Stimulated activated CD8-positive, alpha-beta memory T cell treated with anti-CD3 and anti-CD28 coated beads, Interleukin-2, amount 100 ng/mL, for 1 hour (primary cell): ENCODE measurements at regions not wholly inside any gene's neighbourhood (a gene's known extent, or its start where the extent isn't known, plus 50 kb on each side); places are given as distances from the start of the nearest gene placed in this dataset.

Experiments
- DNase-seq, 2 donors: peaks; one replicate each; pipeline ENCODE4 v3.0.0-alpha.2; 2020; ENCODE audit warnings: low read depth in 2 of 2

GRCh38 chr1:5526385-5526750 lies 465.9 kb downstream of the NPHP4 start:
- no peak for DNase-seq

- DNase-seq = no peak
Observed at GRCh38 chr1:5525597-5526384, 466.4 kb downstream of the NPHP4 start.

GRCh38 chr1:5522531-5523145 lies 469.6 kb downstream of the NPHP4 start:
- no peak for DNase-seq

GRCh38 chr1:5519366-5520135 lies 472.7 kb downstream of the NPHP4 start:
- no peak for DNase-seq

- DNase-seq = no peak
Observed at GRCh38 chr1:5516756-5517155, 475.5 kb downstream of the NPHP4 start.

- DNase-seq = no peak
Observed at GRCh38 chr1:5515501-5515900, 476.7 kb downstream of the NPHP4 start.

GRCh38 chr1:5514527-5515183 lies 477.6 kb downstream of the NPHP4 start:
- peak; percentile 27 to 53 for DNase-seq

- no peak for DNase-seq
Observed at GRCh38 chr1:5513846-5514526, 478.2 kb downstream of the NPHP4 start.

- DNase-seq = no peak
Observed at GRCh38 chr1:5513179-5513578, 479.0 kb downstream of the NPHP4 start.

GRCh38 chr1:5511381-5512097 lies 480.7 kb downstream of the NPHP4 start:
- no peak for DNase-seq

- DNase-seq = peak; percentile 44 to 55
Observed at GRCh38 chr1:5509664-5510452, 482.4 kb downstream of the NPHP4 start.

GRCh38 chr1:5508669-5509330 lies 483.4 kb downstream of the NPHP4 start:
- DNase-seq = no peak

- DNase-seq = no peak
Observed at GRCh38 chr1:5507340-5507739, 484.9 kb downstream of the NPHP4 start.

- no peak for DNase-seq
Observed at GRCh38 chr1:5506634-5507033, 485.6 kb downstream of the NPHP4 start.

GRCh38 chr1:5505944-5506343 lies 486.3 kb downstream of the NPHP4 start:
- no peak for DNase-seq

- DNase-seq = no peak
Observed at GRCh38 chr1:5504364-5504740, 487.9 kb downstream of the NPHP4 start.

- DNase-seq = no peak
Observed at GRCh38 chr1:5503556-5504363, 488.5 kb downstream of the NPHP4 start.

- DNase-seq = no peak
Observed at GRCh38 chr1:5502311-5503194, 489.7 kb downstream of the NPHP4 start.
